ENCODE measurements at regions not wholly inside any gene's neighbourhood (a gene's known extent, or its start where the extent isn't known, plus 50 kb on each side); places are given as distances from the start of the nearest gene placed in this dataset.

- Histone ChIP-seq H3K4me2 (ENCODE audit: low read depth, low read length) (no peak overlapping the region), H3K9ac (ENCODE audit: low read length) (no peak overlapping the region), H3K4me1 (ENCODE audit: low read length) (no peaks in the 10 kb centered on the region), H3K36me3 (replicated peaks; ENCODE audit: insufficient read depth, low read length) (no peaks in the 10 kb centered on the region), H3K9me3 (replicated peaks; ENCODE audit: insufficient read depth, low read length) (no peaks in the 10 kb centered on the region), H3K9me2 (replicated peaks; ENCODE audit: insufficient read depth, low read length) (no peaks in the 10 kb centered on the region), H3K27me3 (replicated peaks; ENCODE audit: insufficient read depth, low read length) (no peaks in the 10 kb centered on the region), H3K79me2 (ENCODE audit: low read length) (no peaks in the 10 kb centered on the region), H3K4me3 (ENCODE audit: low read length) (no peak overlapping the region), H2AFZ (ENCODE audit: low read length) (no peak overlapping the region), H3K27ac (ENCODE audit: low read length) (no peak overlapping the region), H4K20me1 (ENCODE audit: insufficient read depth, low read length) (no peaks in the 10 kb centered on the region), H3F3A (ENCODE audit: insufficient read depth, low read length) (no peaks in the 10 kb centered on the region)
- DNase-seq, result no peak
- no peak for TF ChIP-seq EZH2 (optimal IDR thresholded peaks at IDR 0.05; ENCODE audit: low read depth, low read length)
- TF ChIP-seq EZH2phosphoT487 (IDR thresholded peaks at IDR 0.05; ENCODE audit: low read length), result no peak
- TF ChIP-seq CTCF (IDR thresholded peaks at IDR 0.05; ENCODE audit: low read length), result no peak
Observed at GRCh38 chr16:8127070-8127469, 463.2 kb downstream of the TMEM114 start.

- Histone ChIP-seq H4K20me1 (ENCODE audit: insufficient read depth, low read length) (no peaks in the 10 kb centered on the region), H3K79me2 (ENCODE audit: low read length) (no peaks in the 10 kb centered on the region), H3K27ac (ENCODE audit: low read length) (no peak overlapping the region), H3K36me3 (replicated peaks; ENCODE audit: insufficient read depth, low read length) (no peaks in the 10 kb centered on the region), H3F3A (ENCODE audit: insufficient read depth, low read length) (no peaks in the 10 kb centered on the region), H3K4me3 (ENCODE audit: low read length) (no peak overlapping the region), H3K9me3 (replicated peaks; ENCODE audit: insufficient read depth, low read length) (no peaks in the 10 kb centered on the region), H3K4me2 (ENCODE audit: low read depth, low read length) (no peak overlapping the region), H3K9ac (ENCODE audit: low read length) (no peak overlapping the region), H2AFZ (ENCODE audit: low read length) (no peak overlapping the region), H3K9me2 (replicated peaks; ENCODE audit: insufficient read depth, low read length) (no peaks in the 10 kb centered on the region), H3K4me1 (ENCODE audit: low read length) (no peaks in the 10 kb centered on the region), H3K27me3 (replicated peaks; ENCODE audit: insufficient read depth, low read length) (no peaks in the 10 kb centered on the region)
- TF ChIP-seq CTCF (IDR thresholded peaks at IDR 0.05; ENCODE audit: low read length), result no peak
- no peak for TF ChIP-seq EZH2 (optimal IDR thresholded peaks at IDR 0.05; ENCODE audit: low read depth, low read length)
- no peak for TF ChIP-seq EZH2phosphoT487 (IDR thresholded peaks at IDR 0.05; ENCODE audit: low read length)
- no peak for DNase-seq
Observed at GRCh38 chr16:8126313-8126712, 464.0 kb downstream of the TMEM114 start.

- no peaks in the 10 kb centered on the region for H3K4me1 ChIP-seq (ENCODE audit: low read length)
- no peak overlapping the region for H3K4me3 ChIP-seq (ENCODE audit: low read length)
- TF ChIP-seq EZH2phosphoT487 (IDR thresholded peaks at IDR 0.05; ENCODE audit: low read length) (no peak), EZH2 (optimal IDR thresholded peaks at IDR 0.05; ENCODE audit: low read depth, low read length) (no peak), CTCF (IDR thresholded peaks at IDR 0.05; ENCODE audit: low read length) (no peak)
- no peaks in the 10 kb centered on the region for H3F3A ChIP-seq (ENCODE audit: insufficient read depth, low read length)
- no peaks in the 10 kb centered on the region for H3K9me3 ChIP-seq (replicated peaks; ENCODE audit: insufficient read depth, low read length)
- H4K20me1 ChIP-seq (ENCODE audit: insufficient read depth, low read length), result no peaks in the 10 kb centered on the region
- H3K79me2 ChIP-seq (ENCODE audit: low read length), result no peaks in the 10 kb centered on the region
- H3K27ac ChIP-seq (ENCODE audit: low read length), result no peak overlapping the region
- no peaks in the 10 kb centered on the region for H3K9me2 ChIP-seq (replicated peaks; ENCODE audit: insufficient read depth, low read length)
- DNase-seq, result no peak
- no peaks in the 10 kb centered on the region for H3K36me3 ChIP-seq (replicated peaks; ENCODE audit: insufficient read depth, low read length)
- H3K4me2 ChIP-seq (ENCODE audit: low read depth, low read length), result no peak overlapping the region
- no peaks in the 10 kb centered on the region for H3K27me3 ChIP-seq (replicated peaks; ENCODE audit: insufficient read depth, low read length)
- no peak overlapping the region for H2AFZ ChIP-seq (ENCODE audit: low read length)
- no peak overlapping the region for H3K9ac ChIP-seq (ENCODE audit: low read length)
Observed at GRCh38 chr16:8120001-8120400, 470.3 kb downstream of the TMEM114 start.

All from MM.1S (cell line).